Stimulated activated effector memory CD8-positive, alpha-beta T cell treated with anti-CD3 and anti-CD28 coated beads, Interleukin-12 subunit alpha, Interleukin-12 subunit beta, amount 100 ng/mL, for 72 hours (primary cell): ENCODE measurements at regions not wholly inside any gene's neighbourhood (a gene's known extent, or its start where the extent isn't known, plus 50 kb on each side); places are given as distances from the start of the nearest gene placed in this dataset.

ENCODE experiments used
- ATAC-seq: fragments of 150-1000 bp; cut with Tn5 transposase; 2 replicates; pipeline ENCODE4 v1.10.0; 2021
- DNase-seq, 2 donors: peaks; one replicate each; pipeline ENCODE4 v3.0.0; 2021 to 2022; ENCODE audit warnings: low spot score in 2 of 2
- H3K27ac Mint-ChIP-seq: one replicate; pipeline ENCODE4 v1.8.0; 2022; ENCODE audit warnings: mild to moderate bottlenecking, mixed read lengths
- H3K36me3 Mint-ChIP-seq: one replicate; pipeline ENCODE4 v1.8.0; 2022; ENCODE audit warnings: mild to moderate bottlenecking, mixed read lengths
- H3K4me1 Mint-ChIP-seq: one replicate; pipeline ENCODE4 v1.8.0; 2022; ENCODE audit warnings: mixed read lengths
- H3K4me3 Mint-ChIP-seq: one replicate; pipeline ENCODE4 v1.8.0; 2022; ENCODE audit warnings: mild to moderate bottlenecking, mixed read lengths
- H3K9me3 Mint-ChIP-seq: one replicate; pipeline ENCODE4 v1.8.0; 2022; ENCODE audit warnings: mixed read lengths

- DNase-seq, result no peak
- Mint-ChIP-seq H3K9me3 (no peaks in the 10 kb centered on the region), H3K4me3 (no peak overlapping the region), H3K27ac (no peak overlapping the region), H3K4me1 (peaks cover 6% of the 10 kb centered on the region), H3K36me3 (no peaks in the 10 kb centered on the region)
- ATAC-seq, result no peak
Measured at GRCh38 chr7:106797937-106798336, 67.1 kb upstream of the PIK3CG start.

GRCh38 chr7:106802589-106802988 lies 62.5 kb upstream of the PIK3CG start:
- Mint-ChIP-seq H3K36me3 (no peaks in the 10 kb centered on the region), H3K4me1 (no peaks in the 10 kb centered on the region)
- DNase-seq, result no peak

GRCh38 chr7:106806556-106806955 lies 58.5 kb upstream of the PIK3CG start:
- DNase-seq, result no peak
- ATAC-seq, result no peak
- Mint-ChIP-seq H3K27ac (peak overlapping the region; percentile 12), H3K36me3 (no peaks in the 10 kb centered on the region), H3K9me3 (no peaks in the 10 kb centered on the region), H3K4me3 (no peak overlapping the region), H3K4me1 (peaks cover 3% of the 10 kb centered on the region)

More at GRCh38 chr7:106802589-106802988, 62.5 kb upstream of the PIK3CG start:
- H3K4me3 Mint-ChIP-seq, result no peak overlapping the region
- no peak for ATAC-seq
- no peaks in the 10 kb centered on the region for H3K9me3 Mint-ChIP-seq
- H3K27ac Mint-ChIP-seq, result no peak overlapping the region

- Mint-ChIP-seq H3K27ac (peak overlapping the region; percentile 12), H3K9me3 (no peaks in the 10 kb centered on the region), H3K36me3 (no peaks in the 10 kb centered on the region), H3K4me3 (no peak overlapping the region), H3K4me1 (peaks cover 12% of the 10 kb centered on the region)
- DNase-seq (no peak), ATAC-seq (no peak)
Measured at GRCh38 chr7:106807474-106807873, 57.6 kb upstream of the PIK3CG start.

- no peak for ATAC-seq
- DNase-seq, result no peak
- Mint-ChIP-seq H3K9me3 (no peaks in the 10 kb centered on the region), H3K4me3 (no peak overlapping the region), H3K36me3 (no peaks in the 10 kb centered on the region), H3K4me1 (peaks cover 17% of the 10 kb centered on the region), H3K27ac (no peak overlapping the region)
Measured at GRCh38 chr7:106808967-106809635, 56.0 kb upstream of the PIK3CG start.

- Mint-ChIP-seq H3K36me3 (no peaks in the 10 kb centered on the region), H3K4me3 (no peak overlapping the region), H3K27ac (peak overlapping the region; percentile 63), H3K4me1 (peaks cover 17% of the 10 kb centered on the region), H3K9me3 (no peaks in the 10 kb centered on the region)
- no peak for DNase-seq
- ATAC-seq, result no peak
Measured at GRCh38 chr7:106811472-106811871, 53.6 kb upstream of the PIK3CG start.

GRCh38 chr7:106812027-106812643 lies 52.9 kb upstream of the PIK3CG start:
- H3K36me3 Mint-ChIP-seq, result no peaks in the 10 kb centered on the region
- DNase-seq (peak in 1 of 2 donors; percentile 52), ATAC-seq (peak; percentile 79)
- peak overlapping the region; percentile 63 for H3K27ac Mint-ChIP-seq
- H3K4me1 Mint-ChIP-seq, result peaks cover 17% of the 10 kb centered on the region
- no peaks in the 10 kb centered on the region for H3K9me3 Mint-ChIP-seq
- H3K4me3 Mint-ChIP-seq, result no peak overlapping the region

GRCh38 chr7:106813705-106814305 lies 51.3 kb upstream of the PIK3CG start:
- ATAC-seq, result peak; percentile 39
- no peak for DNase-seq
- no peaks in the 10 kb centered on the region for H3K36me3 Mint-ChIP-seq
- H3K9me3 Mint-ChIP-seq, result no peaks in the 10 kb centered on the region
- no peak overlapping the region for H3K4me3 Mint-ChIP-seq
- H3K4me1 Mint-ChIP-seq, result peaks cover 17% of the 10 kb centered on the region
- no peak overlapping the region for H3K27ac Mint-ChIP-seq

- no peak for DNase-seq
- no peaks in the 10 kb centered on the region for H3K36me3 Mint-ChIP-seq
- no peak overlapping the region for H3K27ac Mint-ChIP-seq
- ATAC-seq, result no peak
- no peak overlapping the region for H3K4me3 Mint-ChIP-seq
- H3K9me3 Mint-ChIP-seq, result no peaks in the 10 kb centered on the region
- H3K4me1 Mint-ChIP-seq, result peaks cover 17% of the 10 kb centered on the region
Measured at GRCh38 chr7:106814887-106815286, 50.2 kb upstream of the PIK3CG start.
